NCI-H2227 treated with DMSO at 0.1 percent for 48 hours (cell line): ENCODE measurements at regions not wholly inside any gene's neighbourhood (a gene's known extent, or its start where the extent isn't known, plus 50 kb on each side); places are given as distances from the start of the nearest gene placed in this dataset.

Experiments
- DNase-seq: peaks from one replicate; lab custom pipeline; 2025; lab: John Stamatoyannopoulos, UW

- no peak for DNase-seq
Observed at GRCh38 chr3:182683858-182684257, 109.4 kb upstream of the ATP11B start.

DNA sequence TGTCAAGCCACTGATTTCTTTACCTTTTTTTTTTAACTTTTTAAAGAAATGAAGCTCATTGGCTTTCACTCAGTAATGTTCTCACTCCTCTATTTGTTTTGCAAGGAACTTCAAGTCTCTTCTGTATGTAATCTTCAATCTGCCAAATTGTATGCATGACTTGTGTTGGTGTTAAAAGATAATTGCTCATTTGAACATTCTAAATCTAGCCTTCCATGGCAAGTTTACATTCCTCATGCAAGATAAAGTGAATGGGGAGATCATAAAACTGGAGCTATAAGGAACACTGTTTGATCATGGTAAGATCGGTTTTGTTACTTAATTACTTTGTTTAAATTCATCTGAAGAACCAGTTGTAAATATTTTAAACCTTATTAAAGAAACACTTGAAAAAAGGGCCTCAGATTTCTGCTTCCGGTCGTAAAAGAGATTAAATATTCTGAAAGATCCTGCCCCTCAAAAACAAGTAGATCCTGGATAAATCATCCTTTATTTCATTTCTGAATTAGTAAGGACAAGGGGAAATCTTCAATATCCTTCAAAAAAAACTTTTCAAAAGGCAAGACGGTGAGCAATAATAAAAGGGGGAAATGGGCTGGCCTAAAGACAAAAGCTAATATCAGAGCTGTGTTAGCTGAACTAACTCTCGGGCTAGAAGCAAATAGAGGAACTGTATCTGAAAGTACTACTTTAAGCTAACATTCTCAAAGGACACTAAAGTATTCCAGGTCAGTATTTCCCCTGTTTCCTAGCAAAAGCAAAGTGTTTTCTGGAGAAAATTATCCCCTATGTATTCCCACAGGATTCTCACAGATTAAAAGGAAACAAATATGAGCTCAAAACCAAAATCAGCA is 107.0 kb upstream of the ATP11B start:
- DNase-seq = no peak

- DNase-seq = no peak
Observed at GRCh38 chr3:182690172-182690571, 103.1 kb upstream of the ATP11B start.

DNA sequence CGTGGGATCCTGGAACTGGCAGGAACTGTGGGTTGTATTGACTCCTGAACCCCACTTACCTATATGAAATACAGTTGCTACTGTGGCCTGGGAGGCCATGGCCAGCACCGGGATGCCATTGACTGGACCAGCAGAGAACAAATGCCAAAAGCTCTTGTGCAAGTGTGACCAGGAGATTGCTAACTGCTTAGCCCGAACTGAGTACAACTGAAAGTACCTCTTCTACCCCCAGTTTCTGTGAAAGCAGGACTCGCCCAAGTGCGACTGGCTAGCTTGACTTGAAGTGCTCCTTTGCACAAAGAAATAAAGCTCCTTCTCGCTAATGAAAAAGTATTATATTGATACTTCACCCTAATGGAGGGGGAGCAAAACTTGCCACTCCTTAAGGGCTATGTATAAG is 101.3 kb upstream of the ATP11B start:
- no peak for DNase-seq

GRCh38 chr3:182692695-182693094 is 100.6 kb upstream of the ATP11B start:
- DNase-seq = no peak

DNA sequence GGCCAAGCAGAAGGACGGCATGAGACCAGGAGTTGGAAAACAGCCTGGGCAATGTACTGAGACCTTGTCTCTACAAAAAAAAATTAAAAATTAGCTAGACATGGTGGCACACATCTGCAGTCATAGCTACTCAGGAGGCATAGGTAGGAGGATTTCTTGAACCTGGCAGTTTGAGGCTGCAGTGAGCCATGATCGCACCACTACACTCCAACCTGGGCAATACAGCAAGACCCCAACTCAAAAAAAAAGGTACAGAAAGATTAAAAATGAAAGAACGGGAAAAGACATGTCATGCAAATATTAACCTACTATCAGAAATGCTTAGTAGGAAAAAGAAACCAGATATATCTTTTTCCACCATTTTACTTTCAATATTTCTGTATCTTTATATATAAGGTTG is 99.6 kb upstream of the ATP11B start:
- DNase-seq = no peak

DNA sequence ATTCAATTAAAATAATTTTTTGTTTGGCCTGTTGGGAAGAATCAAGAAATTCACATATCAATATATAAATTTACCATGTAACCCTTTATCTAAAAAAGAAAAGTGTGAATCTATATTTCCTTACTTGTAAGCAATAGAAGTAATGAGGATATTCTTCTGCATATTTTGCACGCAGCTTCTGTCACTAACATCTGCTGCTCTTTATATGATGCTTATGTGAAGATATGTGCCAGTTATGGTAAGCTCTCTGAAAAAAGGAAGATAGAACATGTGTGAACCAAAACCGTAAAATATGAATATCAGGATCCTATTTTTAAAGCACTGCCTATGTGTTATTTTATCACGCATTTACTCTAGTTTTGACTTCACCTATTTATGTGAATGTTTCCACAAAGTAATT is 96.4 kb upstream of the ATP11B start:
- DNase-seq = no peak

DNA sequence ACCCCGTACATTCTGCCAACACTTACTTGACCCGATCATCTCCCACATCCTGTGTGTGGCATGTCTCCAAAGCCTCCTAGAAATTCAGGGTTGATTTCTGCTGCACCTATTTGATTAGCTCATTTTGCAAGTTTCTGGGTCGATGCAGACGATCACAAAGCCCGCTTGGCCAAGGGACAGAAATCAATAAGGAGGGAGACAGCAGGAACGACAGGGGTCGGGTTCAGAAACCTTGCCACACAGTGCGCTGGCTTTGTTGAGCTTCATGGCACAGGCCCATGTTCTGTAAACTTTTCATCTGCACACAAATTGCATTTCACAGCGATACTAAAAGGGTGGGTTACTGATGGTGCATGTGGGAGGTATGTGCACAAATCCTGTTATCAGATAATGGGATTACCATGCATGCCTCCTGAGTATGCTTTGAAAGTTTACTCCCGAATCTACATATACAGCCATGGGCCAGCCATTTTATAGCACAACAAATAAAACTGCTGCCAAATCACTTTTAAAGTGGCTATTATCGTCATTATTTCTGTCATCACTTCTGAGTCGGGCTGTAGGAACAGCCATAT is 95.9 kb upstream of the ATP11B start:
- peak; percentile 13 for DNase-seq

- DNase-seq = no peak
Observed at GRCh38 chr3:182698078-182698477, 95.2 kb upstream of the ATP11B start.

DNA sequence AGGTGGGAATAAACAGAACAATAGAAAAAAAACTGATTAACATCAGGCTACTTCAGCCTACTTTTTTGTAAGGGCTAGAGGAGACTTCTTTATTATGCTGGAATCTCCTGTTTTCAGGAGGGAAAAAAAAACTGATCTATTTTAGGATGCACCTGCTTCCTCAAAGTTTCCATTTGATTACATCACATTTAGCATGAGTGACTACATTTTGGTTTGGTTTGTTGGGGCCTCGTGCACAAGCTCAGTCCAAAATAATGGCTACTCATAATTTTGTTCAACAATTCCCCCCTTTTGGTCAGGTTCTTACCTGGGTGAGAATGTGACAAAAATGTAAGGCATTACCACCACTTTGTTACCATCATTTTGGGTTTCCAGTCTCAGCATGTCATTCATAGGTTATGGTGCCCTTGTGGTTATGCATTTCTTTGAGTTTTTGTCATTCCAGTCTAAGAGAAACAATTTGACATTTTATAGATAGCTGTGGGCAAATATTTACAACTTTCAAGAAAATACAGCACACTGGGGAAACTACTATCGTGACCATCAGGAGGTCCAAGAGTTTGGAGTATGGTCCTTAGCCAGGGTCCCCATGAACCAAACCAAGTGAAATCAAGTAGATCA is 93.6 kb upstream of the ATP11B start:
- DNase-seq = no peak

DNA sequence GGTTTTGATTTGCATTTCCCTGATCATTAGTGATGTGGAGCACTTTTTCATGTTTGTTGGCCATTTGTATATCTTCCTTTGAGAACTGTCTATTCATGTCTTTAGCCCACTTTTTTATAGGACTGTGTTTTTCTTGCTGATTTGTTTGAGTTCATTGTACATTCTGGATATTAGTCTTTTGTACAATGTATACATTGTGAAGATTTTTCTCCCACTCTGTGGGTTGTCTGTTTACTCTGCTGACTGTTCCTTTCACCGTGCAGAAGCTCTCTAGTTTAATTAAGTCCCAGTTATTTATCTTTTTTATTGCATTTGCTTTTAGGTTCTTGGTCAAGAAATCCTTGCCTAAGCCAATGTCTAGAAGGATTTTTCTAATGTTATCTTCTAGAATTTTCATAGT is 91.1 kb upstream of the ATP11B start:
- no peak for DNase-seq

GRCh38 chr3:182703233-182703632 is 90.1 kb upstream of the ATP11B start:
- DNase-seq = no peak

GRCh38 chr3:182704926-182705325 is 88.4 kb upstream of the ATP11B start:
- no peak for DNase-seq

DNA sequence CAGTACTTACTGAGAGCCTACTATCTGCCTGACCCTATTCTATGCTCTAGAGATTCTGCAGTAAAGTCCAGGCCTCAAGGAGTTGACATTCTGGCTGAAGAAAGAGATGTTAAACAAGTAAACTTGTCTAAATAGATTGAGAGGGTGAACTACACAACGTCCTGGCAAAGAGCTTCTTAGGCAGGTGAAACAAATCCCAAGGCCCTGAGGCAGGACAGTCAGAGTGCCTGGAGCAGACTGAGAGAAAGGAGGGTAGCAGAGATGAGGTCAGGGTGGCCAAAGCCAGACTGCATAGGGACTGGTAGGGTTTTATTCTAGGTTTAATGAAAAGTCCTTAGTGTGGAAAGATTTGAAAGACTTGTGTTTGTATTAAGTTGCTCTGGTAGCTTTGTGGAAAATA is 84.5 kb upstream of the ATP11B start:
- no peak for DNase-seq

DNA sequence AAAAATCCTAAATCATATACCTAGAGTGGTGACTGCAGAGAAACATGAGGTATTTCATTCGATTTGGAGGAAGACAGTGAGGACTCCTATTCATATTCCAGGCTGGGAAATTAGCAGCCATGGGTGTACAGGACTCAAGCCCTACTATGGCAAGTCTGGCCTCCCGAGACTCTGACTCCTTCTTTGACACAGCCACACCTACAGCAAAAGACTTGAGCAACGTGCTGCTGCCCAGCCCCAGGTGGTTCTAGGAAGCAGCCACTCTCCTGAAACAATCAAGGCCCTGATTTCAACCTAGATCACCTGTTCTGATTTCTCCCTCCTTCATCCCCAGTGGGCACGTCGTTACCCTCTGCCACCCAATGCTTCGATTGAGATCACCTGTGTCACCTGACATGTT is 84.0 kb upstream of the ATP11B start:
- no peak for DNase-seq

- DNase-seq = peak; percentile 13
Observed at GRCh38 chr3:182710557-182711157, 82.6 kb upstream of the ATP11B start.

DNA sequence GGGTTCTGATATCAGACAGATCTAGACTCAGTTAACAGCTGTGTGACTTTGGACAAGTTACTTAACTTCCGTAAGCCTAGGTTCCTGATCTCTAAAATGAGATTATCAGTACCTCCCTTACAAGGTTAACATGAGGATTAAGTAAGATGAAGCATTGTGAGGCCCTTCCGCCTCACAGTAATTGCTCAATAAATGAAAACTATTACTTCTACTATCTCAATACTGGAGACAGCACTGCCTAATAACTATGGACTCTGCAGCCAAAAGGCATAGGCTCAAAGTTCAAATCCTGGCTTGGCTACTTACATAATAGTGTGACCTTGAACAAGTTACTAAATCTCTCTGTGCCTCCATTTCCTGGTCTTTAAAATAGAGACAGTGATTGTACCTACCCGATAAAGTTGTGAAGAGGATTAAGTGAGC is 82.0 kb upstream of the ATP11B start:
- no peak for DNase-seq

- no peak for DNase-seq
Observed at GRCh38 chr3:182711853-182712252, 81.5 kb upstream of the ATP11B start.

- DNase-seq = no peak
Observed at GRCh38 chr3:182713111-182713510, 80.2 kb upstream of the ATP11B start.

GRCh38 chr3:182713743-182714517 is 79.4 kb upstream of the ATP11B start:
- peak; percentile 29 for DNase-seq

DNA sequence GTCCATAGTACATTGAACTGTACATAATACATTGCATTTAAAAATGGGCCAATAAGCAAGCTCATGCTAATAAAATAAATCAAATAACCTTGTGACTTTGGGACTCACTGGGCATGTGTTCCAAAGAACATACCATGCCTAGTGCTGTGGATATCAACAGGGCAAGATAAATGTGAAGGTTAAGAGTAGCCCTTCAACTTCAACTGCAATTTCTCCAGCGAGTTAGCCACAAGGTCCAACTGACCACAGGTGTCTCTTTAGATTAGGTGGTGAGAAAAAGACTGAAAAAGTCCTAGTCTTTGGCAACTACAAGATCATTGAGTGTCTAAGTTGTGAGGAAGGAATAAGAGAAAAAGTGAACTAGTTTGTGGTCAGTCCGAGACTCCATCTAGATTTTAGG is 78.3 kb upstream of the ATP11B start:
- no peak for DNase-seq

- no peak for DNase-seq
Observed at GRCh38 chr3:182716114-182716688, 77.1 kb upstream of the ATP11B start.
